NCI-H524 treated with DMSO at 0.1 percent for 48 hours (cell line): ENCODE measurements at regions not wholly inside any gene's neighbourhood (a gene's known extent, or its start where the extent isn't known, plus 50 kb on each side); places are given as distances from the start of the nearest gene placed in this dataset.
"Not testable (repeated sequence)": the region's sequence is repeated elsewhere in the genome, so short reads cannot be mapped to it uniquely, and the experiment has no call there.

Experiments
- DNase-seq: peaks from one replicate; lab custom pipeline; 2025; lab: John Stamatoyannopoulos, UW

DNA sequence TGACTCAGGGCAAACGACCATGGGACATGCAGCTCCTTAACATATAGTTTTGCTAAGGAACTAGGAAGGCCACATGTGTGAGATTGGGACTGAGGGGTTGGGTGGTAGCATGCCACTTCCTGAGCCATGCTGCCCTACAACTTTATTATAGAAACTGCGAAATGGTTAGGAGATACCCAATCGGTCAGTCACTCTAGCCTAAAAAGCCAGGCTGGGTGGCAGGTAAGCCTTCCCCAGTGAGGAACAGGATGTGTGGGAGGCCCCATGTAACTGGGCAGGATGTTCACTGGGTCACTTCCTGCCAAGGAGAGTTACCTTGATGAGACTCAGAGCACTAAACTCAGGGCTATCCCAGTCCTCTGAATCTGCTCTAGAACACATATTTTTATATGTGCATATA is 123.5 kb downstream of the MAP3K7 start:
- DNase-seq: no peak

DNA sequence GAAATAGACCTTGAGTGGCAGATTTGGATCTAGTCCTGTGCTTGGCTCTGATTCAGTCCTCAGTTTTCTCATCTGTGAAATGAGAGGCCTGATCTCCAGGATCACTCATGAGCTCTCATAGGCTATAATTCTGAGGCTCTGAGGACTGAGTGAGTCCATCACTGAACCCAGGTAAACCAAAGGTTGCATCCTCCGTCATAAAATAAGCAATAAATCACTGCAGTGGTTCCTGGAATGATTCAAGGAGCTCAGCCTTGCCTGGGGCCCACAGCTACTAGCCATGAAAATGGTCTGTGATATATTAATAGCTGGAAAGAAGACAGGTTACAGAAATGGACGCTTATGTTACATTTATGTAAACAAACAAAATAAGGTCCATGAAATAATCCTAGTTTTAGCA is 124.8 kb downstream of the MAP3K7 start:
- no peak for DNase-seq

GRCh38 chr6:90461383-90461782 is 125.5 kb downstream of the MAP3K7 start:
- DNase-seq: no peak

GRCh38 chr6:90460051-90460450 is 126.8 kb downstream of the MAP3K7 start:
- DNase-seq: no peak

- no peak for DNase-seq
These were observed 127.6 kb downstream of the MAP3K7 start for GRCh38 chr6:90459225-90459758.

GRCh38 chr6:90458353-90459224 is 128.3 kb downstream of the MAP3K7 start:
- no peak for DNase-seq

GRCh38 chr6:90457867-90458259 is 129.0 kb downstream of the MAP3K7 start:
- no peak for DNase-seq

DNA sequence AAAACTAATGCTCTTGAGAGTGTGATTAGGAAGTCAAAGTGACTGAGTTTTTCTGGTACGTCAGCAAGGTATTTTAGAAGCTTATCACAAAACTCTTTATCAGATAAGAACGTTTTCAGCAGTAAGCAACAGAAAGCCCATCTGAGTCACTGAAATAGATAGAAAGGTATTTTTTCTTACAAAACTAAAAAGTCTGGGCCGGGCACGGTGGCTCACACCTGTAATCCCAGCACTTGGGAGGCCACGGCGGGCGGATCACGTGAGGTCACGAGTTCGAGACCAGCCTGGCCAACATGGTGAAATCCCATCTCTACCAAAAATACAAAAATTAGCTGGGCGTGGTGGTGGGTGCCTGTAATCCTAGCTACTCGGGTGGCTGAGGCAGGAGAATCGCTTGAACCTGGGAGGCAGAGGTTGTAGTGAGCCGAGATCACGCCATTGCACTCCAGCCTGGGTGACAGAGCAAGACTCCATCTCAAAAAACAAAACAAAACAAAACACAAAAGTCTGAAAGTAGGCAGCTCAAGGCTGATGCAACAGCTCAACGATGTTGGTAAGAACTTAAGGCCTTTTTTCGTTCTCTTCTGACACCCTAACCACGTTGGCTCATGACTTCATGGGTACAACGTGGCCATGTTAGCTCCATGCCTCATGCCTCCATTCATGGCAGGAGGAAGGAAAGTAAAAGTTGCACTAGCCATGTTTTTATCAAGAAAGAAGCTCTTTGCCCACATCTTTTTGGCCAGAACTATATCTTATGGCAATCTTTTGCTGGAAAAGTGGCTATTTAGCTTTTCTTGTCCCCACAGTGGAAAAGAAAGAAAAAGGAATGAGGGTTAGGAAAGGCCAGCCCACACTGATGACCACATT is 129.6 kb downstream of the MAP3K7 start:
- DNase-seq: not testable (repeated sequence)

GRCh38 chr6:90456001-90456400 is 130.9 kb downstream of the MAP3K7 start:
- no peak for DNase-seq

DNA sequence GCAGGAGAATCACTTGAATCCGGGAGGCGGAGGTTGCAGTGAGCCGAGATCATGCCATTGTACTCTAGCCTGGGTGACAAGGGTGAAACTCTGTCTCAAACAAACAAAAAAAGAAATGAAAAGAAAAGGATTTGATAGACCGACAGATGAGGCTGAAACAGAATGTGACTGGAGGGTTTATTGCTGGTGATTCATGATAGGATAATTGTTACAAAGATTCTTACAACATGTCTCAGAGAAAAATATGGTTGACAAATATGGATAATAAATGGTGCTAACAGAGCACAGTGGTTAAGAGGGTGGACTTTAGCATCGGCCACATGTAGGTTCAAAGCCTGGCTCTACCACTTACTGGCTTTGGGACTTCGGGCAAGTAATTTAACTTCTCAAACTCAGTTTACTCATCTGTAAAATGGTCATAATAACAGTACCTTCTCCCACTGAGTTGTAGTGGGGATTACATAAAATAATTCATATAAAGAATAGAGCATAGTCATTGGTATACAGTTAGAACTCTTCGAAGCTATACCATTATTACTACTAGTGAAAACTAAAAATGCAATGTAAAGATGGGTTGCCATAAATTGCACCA is 131.9 kb downstream of the MAP3K7 start:
- no peak for DNase-seq

DNA sequence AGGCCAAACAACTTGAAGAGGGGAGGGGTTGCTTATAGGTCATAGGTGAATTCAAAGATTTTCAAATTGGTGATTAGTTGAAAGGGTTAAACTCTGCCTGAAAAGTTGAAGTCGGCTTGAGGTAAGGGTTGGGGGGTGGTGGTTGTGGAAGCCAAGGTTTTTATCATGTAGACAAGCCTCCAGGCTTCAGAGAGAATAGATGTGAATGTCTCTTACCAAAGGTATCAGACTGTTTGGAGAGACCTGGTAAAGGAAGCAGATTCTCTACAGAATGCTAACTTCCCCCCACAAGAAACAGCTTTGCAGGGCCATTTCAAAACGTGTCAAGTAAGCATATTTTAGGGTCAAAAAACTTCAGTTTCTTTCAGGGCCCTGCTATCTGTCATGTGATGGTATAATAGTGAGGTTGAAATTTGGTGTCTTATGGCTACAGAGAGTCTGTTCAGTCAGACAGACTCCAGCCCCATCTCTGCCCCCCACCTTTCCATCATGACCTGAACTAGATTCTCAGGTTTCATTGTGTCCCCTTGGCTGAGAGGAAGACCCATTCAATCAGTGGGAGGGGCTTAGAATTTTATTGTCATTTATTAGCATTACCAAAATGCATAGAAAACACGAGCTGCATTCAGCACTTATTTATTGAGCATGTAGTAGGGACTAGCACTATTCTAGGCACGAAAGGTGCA is 136.5 kb downstream of the MAP3K7 start:
- no peak for DNase-seq

GRCh38 chr6:90449311-90449710 is 137.6 kb downstream of the MAP3K7 start:
- DNase-seq: no peak

DNA sequence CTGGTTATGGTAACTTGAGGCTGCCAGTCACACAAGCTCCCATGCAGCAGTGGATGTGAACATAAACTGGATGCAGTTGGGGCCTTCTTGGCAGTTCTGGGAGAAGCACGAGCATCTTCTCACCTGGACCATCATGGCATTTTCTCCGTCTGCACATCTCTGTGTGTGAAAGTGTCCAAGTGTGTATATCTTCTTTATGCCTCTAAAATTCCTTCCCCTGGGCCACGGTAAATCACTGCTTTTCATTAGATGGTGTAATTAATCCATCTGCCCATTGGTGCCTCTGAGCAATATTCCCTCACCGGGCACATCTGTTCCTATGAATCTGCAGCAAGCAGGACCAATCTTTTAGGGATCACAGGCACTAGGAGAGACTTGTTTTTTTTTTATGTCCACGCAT is 138.0 kb downstream of the MAP3K7 start:
- DNase-seq: peak; percentile 43

DNA sequence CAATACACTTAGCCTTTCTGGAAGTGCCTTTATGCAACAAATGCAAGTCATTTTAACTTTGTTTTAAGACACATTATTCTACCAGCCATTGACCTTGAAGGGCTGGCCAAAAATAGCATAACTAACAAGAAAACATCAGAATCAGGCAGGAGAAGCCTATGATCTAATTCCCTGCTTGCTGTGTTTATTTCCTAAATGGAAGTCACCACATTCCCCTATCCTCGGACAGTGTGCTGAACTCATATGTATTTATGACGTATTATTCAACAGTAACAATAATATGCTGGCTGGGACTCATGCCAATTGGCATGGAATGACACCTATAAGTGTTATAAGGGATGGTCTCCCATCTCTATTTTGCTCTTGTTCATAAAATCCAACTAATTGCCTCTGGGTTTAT is 140.7 kb downstream of the MAP3K7 start:
- DNase-seq: no peak

DNA sequence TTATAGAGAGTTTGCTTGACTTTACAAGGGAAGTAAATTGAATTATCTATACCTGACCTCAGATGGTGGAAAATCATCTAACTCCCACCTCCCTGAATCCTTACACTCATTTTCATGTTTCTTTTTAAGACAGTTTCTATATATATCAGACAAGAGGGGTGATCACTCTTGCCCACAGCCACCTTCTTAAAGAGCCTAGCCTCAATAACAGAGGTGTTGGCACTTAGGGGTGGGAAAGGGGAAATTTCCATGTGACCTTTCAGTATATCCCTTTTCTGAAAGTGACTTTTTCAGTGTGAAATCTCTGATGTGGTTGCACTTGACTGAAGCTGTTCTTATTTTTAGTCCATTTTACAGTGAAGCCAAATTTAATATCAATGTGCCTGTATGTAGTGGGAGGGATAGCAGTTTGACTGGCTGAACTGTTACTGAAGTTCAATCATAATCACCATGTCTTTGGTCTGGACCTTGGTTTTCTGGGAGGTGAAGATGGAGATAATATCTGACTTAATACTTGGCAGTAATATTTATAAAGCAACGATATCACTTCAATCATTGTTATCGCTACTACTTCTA is 141.3 kb downstream of the MAP3K7 start:
- no peak for DNase-seq

GRCh38 chr6:90444160-90444714 is 142.6 kb downstream of the MAP3K7 start:
- no peak for DNase-seq

DNA sequence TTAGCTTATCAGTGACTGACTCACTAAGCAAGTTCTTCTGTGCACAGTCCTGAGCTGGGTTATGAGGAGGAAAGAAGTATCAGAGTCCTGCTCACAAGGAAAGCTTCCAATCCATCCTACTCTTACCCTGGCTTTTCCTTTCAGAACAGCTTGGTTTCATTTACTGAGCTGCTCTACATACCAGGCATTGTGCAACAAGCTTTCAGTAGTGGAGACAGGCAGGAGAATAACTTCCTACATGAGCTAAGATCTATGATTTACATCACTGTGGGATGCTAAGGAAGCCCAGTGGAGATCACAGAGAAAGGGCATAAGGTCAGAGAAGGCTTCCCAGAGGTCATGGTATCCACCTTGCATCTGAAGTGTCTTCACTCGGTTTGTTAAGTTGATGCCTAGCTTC is 144.5 kb downstream of the MAP3K7 start:
- DNase-seq: no peak

DNA sequence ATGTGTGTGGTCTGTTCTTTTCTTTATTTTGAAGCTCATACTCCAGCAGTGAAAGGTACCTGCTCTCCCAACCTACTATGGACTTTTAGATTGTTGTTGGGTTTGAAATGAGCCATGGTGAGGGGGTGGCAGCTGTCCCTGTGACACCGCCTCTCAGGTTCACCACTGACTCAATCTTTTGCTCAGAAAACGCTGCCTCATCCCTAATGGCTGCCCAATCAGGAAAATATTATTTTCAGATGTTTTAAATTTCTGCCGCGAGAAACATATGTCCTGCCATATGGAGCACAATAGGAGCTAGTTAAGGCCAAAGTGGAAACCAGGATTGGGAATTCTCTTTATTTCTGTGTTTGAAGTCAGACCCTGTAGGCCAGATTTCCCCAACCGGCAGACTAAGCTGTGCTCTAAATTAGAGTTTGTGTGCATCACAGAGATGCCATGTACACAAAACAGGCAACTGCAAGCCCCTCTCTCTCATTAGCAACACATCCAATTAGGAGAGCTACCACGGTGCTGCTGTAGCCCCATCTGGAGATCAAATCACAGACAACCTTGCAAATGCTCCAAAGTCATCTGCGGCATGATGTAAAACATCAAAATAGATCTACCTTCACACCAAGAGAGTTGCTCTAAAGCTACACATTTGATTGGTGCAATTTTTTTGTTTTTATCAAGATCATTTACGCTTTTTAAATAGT is 144.1 kb upstream of the BACH2 start:
- DNase-seq: peak; percentile 96

- DNase-seq: peak; percentile 61
These were observed 142.9 kb upstream of the BACH2 start for GRCh38 chr6:90439586-90439985.

GRCh38 chr6:90436403-90436802 is 139.8 kb upstream of the BACH2 start:
- no peak for DNase-seq
